Parathyroid adenoma (tissue), 2 donors: ENCODE measurements at regions not wholly inside any gene's neighbourhood (a gene's known extent, or its start where the extent isn't known, plus 50 kb on each side); places are given as distances from the start of the nearest gene placed in this dataset.

Experiments
- H2AFZ ChIP-seq: fragments of 300-600 bp; sonication (generic); one replicate; pipeline ENCODE4 v1.7.0; 2017; ENCODE audit warnings: antibody characterized with exemption, mild to moderate bottlenecking
- H3K27ac ChIP-seq: fragments of 300-600 bp; sonication (generic); one replicate; pipeline ENCODE4 v1.7.0; 2017
- H3K27me3 ChIP-seq: fragments of 300-600 bp; sonication (generic); one replicate; pipeline ENCODE4 v1.7.0; 2017; ENCODE audit warnings: low read length; ENCODE audit not compliant: control insufficient read depth, insufficient read depth
- H3K36me3 ChIP-seq: fragments of 300-600 bp; sonication (generic); one replicate; pipeline ENCODE4 v1.7.0; 2017; ENCODE audit warnings: low read length; ENCODE audit not compliant: control insufficient read depth, insufficient read depth
- H3K4me1 ChIP-seq: fragments of 300-600 bp; sonication (generic); one replicate; pipeline ENCODE4 v1.7.0; 2017; ENCODE audit warnings: control low read depth
- H3K4me2 ChIP-seq: fragments of 300-600 bp; sonication (generic); one replicate; pipeline ENCODE4 v1.7.0; 2017; ENCODE audit warnings: low read length
- H3K4me3 ChIP-seq: fragments of 300-600 bp; sonication (generic); one replicate; pipeline ENCODE4 v1.7.0; 2017; ENCODE audit warnings: low read depth, low read length
- H3K79me2 ChIP-seq: fragments of 300-600 bp; sonication (generic); one replicate; pipeline ENCODE4 v1.7.0; 2017; ENCODE audit warnings: control low read depth
- H3K9ac ChIP-seq: fragments of 300-600 bp; sonication (generic); one replicate; pipeline ENCODE4 v1.7.0; 2017; ENCODE audit warnings: mild to moderate bottlenecking
- H3K9me3 ChIP-seq: fragments of 300-600 bp; sonication (generic); one replicate; pipeline ENCODE4 v1.7.0; 2017; ENCODE audit warnings: low read length; ENCODE audit not compliant: control insufficient read depth
- CTCF ChIP-seq: fragments of 300-600 bp; sonication (generic); IDR thresholded peaks from one replicate; pipeline ENCODE4 v1.7.0; 2017; ENCODE audit warnings: antibody characterized with exemption, mild to moderate bottlenecking
- donor health status: primary hyperparathyroidism.

GRCh38 chr5:68086439-68086838 lies 129.1 kb upstream of the PIK3R1 start:
- Histone ChIP-seq H3K79me2 (no peaks in the 10 kb centered on the region), H3K27ac (no peak overlapping the region)
- TF ChIP-seq CTCF: no peak

GRCh38 chr5:68084396-68084795 lies 131.2 kb upstream of the PIK3R1 start:
- Histone ChIP-seq H3K9ac (no peak overlapping the region), H3K4me2 (no peak overlapping the region), H3K9me3 (no peaks in the 10 kb centered on the region), H3K4me3 (no peak overlapping the region), H2AFZ (no peak overlapping the region), H3K4me1 (peaks cover 3% of the 10 kb centered on the region), H3K79me2 (no peaks in the 10 kb centered on the region), H3K36me3 (no peaks in the 10 kb centered on the region), H3K27ac (no peak overlapping the region), H3K27me3 (no peaks in the 10 kb centered on the region)
- TF ChIP-seq CTCF: no peak

More at GRCh38 chr5:68086439-68086838, 129.1 kb upstream of the PIK3R1 start:
- Histone ChIP-seq H3K4me1 (peaks cover 3% of the 10 kb centered on the region), H3K36me3 (no peaks in the 10 kb centered on the region), H2AFZ (no peak overlapping the region), H3K9me3 (no peaks in the 10 kb centered on the region), H3K9ac (no peak overlapping the region), H3K27me3 (no peaks in the 10 kb centered on the region), H3K4me3 (no peak overlapping the region), H3K4me2 (no peak overlapping the region)

- H3K36me3 ChIP-seq: no peaks in the 10 kb centered on the region
- TF ChIP-seq CTCF: no peak
These were observed 135.1 kb upstream of the PIK3R1 start for GRCh38 chr5:68080282-68081050.

GRCh38 chr5:68077349-68077894 lies 138.1 kb upstream of the PIK3R1 start:
- H3K36me3 ChIP-seq: no peaks in the 10 kb centered on the region
- H3K9ac ChIP-seq: no peak overlapping the region
- no peaks in the 10 kb centered on the region for H3K27me3 ChIP-seq
- no peak overlapping the region for H3K4me2 ChIP-seq
- H2AFZ ChIP-seq: no peak overlapping the region
- H3K9me3 ChIP-seq: no peaks in the 10 kb centered on the region
- peaks cover 6% of the 10 kb centered on the region for H3K4me1 ChIP-seq
- no peak overlapping the region for H3K27ac ChIP-seq
- no peak overlapping the region for H3K4me3 ChIP-seq
- no peak for TF ChIP-seq CTCF
- H3K79me2 ChIP-seq: no peaks in the 10 kb centered on the region

More at GRCh38 chr5:68080282-68081050, 135.1 kb upstream of the PIK3R1 start:
- no peaks in the 10 kb centered on the region for H3K9me3 ChIP-seq
- no peak overlapping the region for H3K4me2 ChIP-seq
- H3K79me2 ChIP-seq: no peaks in the 10 kb centered on the region
- H2AFZ ChIP-seq: no peak overlapping the region
- no peak overlapping the region for H3K9ac ChIP-seq
- no peaks in the 10 kb centered on the region for H3K4me1 ChIP-seq
- H3K27ac ChIP-seq: no peak overlapping the region
- H3K4me3 ChIP-seq: no peak overlapping the region
- no peaks in the 10 kb centered on the region for H3K27me3 ChIP-seq
